HEK293T (cell line): ENCODE measurements at regions not wholly inside any gene's neighbourhood (a gene's known extent, or its start where the extent isn't known, plus 50 kb on each side); places are given as distances from the start of the nearest gene placed in this dataset.

Experiments used
- CTCF ChIA-PET: fragments of 350-600 bp; formaldehyde crosslinking; extraction: SDS; loops from one replicate; lab custom pipeline; 2021; ENCODE audit warnings: antibody characterized with exemption, inconsistent platforms; lab: Yijun Ruan, JAX
- POLR2A ChIA-PET: fragments of 350-600 bp; formaldehyde crosslinking; extraction: SDS; loops from one replicate; lab custom pipeline; 2020; ENCODE audit warnings: antibody characterized with exemption, inconsistent platforms; lab: Yijun Ruan, JAX
- DNase-seq: peaks from one replicate; pipeline ENCODE4 v3.0.0; 2012; ENCODE audit warnings: mixed read lengths; ENCODE audit errors: extremely low spot score
- ARNT ChIP-seq: fragments of 450-650 bp; IDR thresholded peaks from 2 replicates; pipeline ENCODE4 v1.6.1; 2017; ENCODE audit warnings: mild to moderate bottlenecking
- BHLHE40 ChIP-seq: fragments of 450-650 bp; IDR thresholded peaks from 2 replicates; pipeline ENCODE4 v1.6.1; 2016; ENCODE audit warnings: mild to moderate bottlenecking, moderate library complexity, borderline replicate concordance
- CTBP1 ChIP-seq: fragments of 450-650 bp; IDR thresholded peaks from 2 replicates; pipeline ENCODE4 v1.6.1; 2016; ENCODE audit warnings: borderline replicate concordance
- ELF4 ChIP-seq: fragments of 450-650 bp; IDR thresholded peaks from 2 replicates; pipeline ENCODE4 v1.6.1; 2017; ENCODE audit warnings: antibody characterized with exemption
- FOXA1 ChIP-seq: fragments of 450-650 bp; IDR thresholded peaks from 2 replicates; pipeline ENCODE4 v1.6.1; 2016; ENCODE audit warnings: mild to moderate bottlenecking
- FOXK2 ChIP-seq: fragments of 450-650 bp; IDR thresholded peaks from 2 replicates; pipeline ENCODE4 v1.6.1; 2016; ENCODE audit warnings: mild to moderate bottlenecking
- FOXM1 ChIP-seq: fragments of 450-650 bp; IDR thresholded peaks from 2 replicates; pipeline ENCODE4 v1.6.1; 2017; ENCODE audit warnings: mild to moderate bottlenecking, borderline replicate concordance
- HDGF ChIP-seq: fragments of 450-650 bp; IDR thresholded peaks from 2 replicates; pipeline ENCODE4 v1.6.1; 2017; ENCODE audit warnings: antibody characterized with exemption, borderline replicate concordance
- L3MBTL2 ChIP-seq: fragments of 450-650 bp; conservative IDR thresholded peaks from 2 replicates; pipeline ENCODE4 v1.6.1; 2016; ENCODE audit warnings: mild to moderate bottlenecking
- LEF1 ChIP-seq: fragments of 450-650 bp; IDR thresholded peaks from 2 replicates; pipeline ENCODE4 v1.6.1; 2017; ENCODE audit warnings: mild to moderate bottlenecking, borderline replicate concordance
- NFRKB ChIP-seq: fragments of 450-650 bp; IDR thresholded peaks from 2 replicates; pipeline ENCODE4 v1.6.1; 2016; ENCODE audit warnings: mild to moderate bottlenecking, moderate library complexity
- PKNOX1 ChIP-seq: fragments of 450-650 bp; IDR thresholded peaks from 2 replicates; pipeline ENCODE4 v1.6.1; 2016
- SP1 ChIP-seq: fragments of 450-650 bp; IDR thresholded peaks from 2 replicates; pipeline ENCODE4 v1.6.1; 2017
- SUZ12 ChIP-seq: fragments of 450-650 bp; IDR thresholded peaks from 2 replicates; pipeline ENCODE4 v1.6.1; 2016; ENCODE audit warnings: mild to moderate bottlenecking
- TARDBP ChIP-seq: fragments of 450-650 bp; IDR thresholded peaks from 2 replicates; pipeline ENCODE4 v1.6.1; 2016
- ZNF384 ChIP-seq: fragments of 450-650 bp; IDR thresholded peaks from 2 replicates; pipeline ENCODE4 v1.6.1; 2016

GRCh38 chr14:98582276-98582675 lies 689.7 kb downstream of the BCL11B start:
- TF ChIP-seq CTBP1 (no peak), ARNT (no peak), LEF1 (no peak), FOXK2 (no peak), PKNOX1 (no peak), ZNF384 (no peak), BHLHE40 (no peak), FOXA1 (no peak), FOXM1 (no peak), ELF4 (no peak), SUZ12 (no peak), HDGF (no peak), TARDBP (no peak), L3MBTL2 (no peak)
- ChIA-PET CTCF (no interaction called here), POLR2A (interaction anchor here (0.6 kb wide), 1 partner anchor 29 kb away, joined by 3 read pairs; no protein-coding TSS in a partner anchor)
- no peak for DNase-seq

GRCh38 chr14:98591161-98591560 lies 680.8 kb downstream of the BCL11B start:
- TF ChIP-seq ARNT = no peak
- TF ChIP-seq FOXK2 = no peak
- TF ChIP-seq HDGF = no peak
- no peak for TF ChIP-seq NFRKB
- TF ChIP-seq TARDBP = no peak
- no peak for TF ChIP-seq BHLHE40
- no peak for TF ChIP-seq ZNF384
- TF ChIP-seq FOXM1 = no peak
- no peak for TF ChIP-seq L3MBTL2
- TF ChIP-seq SUZ12 = no peak
- no peak for TF ChIP-seq LEF1
- no peak for TF ChIP-seq FOXA1
- TF ChIP-seq ELF4 = no peak
- no peak for TF ChIP-seq SP1
- no peak for TF ChIP-seq PKNOX1
- TF ChIP-seq CTBP1 = no peak
- ChIA-PET POLR2A (no interaction called here), CTCF (no interaction called here)
- no peak for DNase-seq

GRCh38 chr14:98592611-98593170 lies 679.3 kb downstream of the BCL11B start:
- TF ChIP-seq CTBP1 (no peak), ZNF384 (no peak), ARNT (no peak), HDGF (no peak), NFRKB (no peak), ELF4 (no peak), LEF1 (no peak), L3MBTL2 (no peak), FOXA1 (no peak), FOXK2 (no peak)
- no peak for DNase-seq
- CTCF ChIA-PET = no interaction called here
- POLR2A ChIA-PET = no interaction called here

GRCh38 chr14:98593361-98593761 lies 678.6 kb downstream of the BCL11B start:
- TF ChIP-seq SUZ12 = no peak
- no peak for TF ChIP-seq CTBP1
- no peak for TF ChIP-seq ZNF384
- no peak for TF ChIP-seq PKNOX1
- no peak for TF ChIP-seq L3MBTL2
- no peak for TF ChIP-seq HDGF
- TF ChIP-seq NFRKB = no peak
- no peak for TF ChIP-seq ELF4
- TF ChIP-seq BHLHE40 = no peak
- TF ChIP-seq ARNT = no peak
- no peak for TF ChIP-seq FOXM1
- no peak for TF ChIP-seq SP1
- ChIA-PET CTCF (no interaction called here), POLR2A (no interaction called here)
- no peak for DNase-seq

DNA sequence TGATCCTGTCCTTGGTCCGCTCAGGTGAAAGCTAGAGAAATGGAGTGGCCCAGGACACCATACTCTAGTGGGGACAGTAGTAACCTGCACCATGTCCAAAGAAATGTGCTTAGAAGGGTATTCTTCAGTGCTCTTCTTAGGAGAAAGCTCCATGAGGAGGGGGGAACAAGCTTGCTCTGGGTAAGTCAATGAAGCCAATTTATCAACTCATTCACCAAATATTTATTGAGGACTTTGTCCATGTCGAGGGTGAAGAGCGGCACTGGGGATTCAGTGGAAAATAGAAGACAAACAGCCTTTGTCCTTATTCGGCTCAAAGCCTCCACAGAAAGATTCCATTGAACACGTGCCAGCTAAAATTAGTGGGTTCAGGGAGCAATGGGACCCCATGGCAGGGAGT lies 677.8 kb downstream of the BCL11B start:
- no peak for TF ChIP-seq ELF4
- no peak for TF ChIP-seq PKNOX1
- no peak for TF ChIP-seq L3MBTL2
- no peak for TF ChIP-seq TARDBP
- TF ChIP-seq NFRKB = no peak
- TF ChIP-seq FOXM1 = no peak
- TF ChIP-seq FOXK2 = no peak
- TF ChIP-seq FOXA1 = no peak
- TF ChIP-seq CTBP1 = no peak
- no peak for TF ChIP-seq HDGF
- TF ChIP-seq LEF1 = no peak
- TF ChIP-seq BHLHE40 = no peak
- no peak for TF ChIP-seq ARNT
- TF ChIP-seq SUZ12 = no peak
- TF ChIP-seq SP1 = no peak
- TF ChIP-seq ZNF384 = no peak
- CTCF ChIA-PET = no interaction called here
- POLR2A ChIA-PET = no interaction called here
- DNase-seq = no peak
